ENCODE measurements at regions not wholly inside any gene's neighbourhood (a gene's known extent, or its start where the extent isn't known, plus 50 kb on each side); places are given as distances from the start of the nearest gene placed in this dataset.

DNA sequence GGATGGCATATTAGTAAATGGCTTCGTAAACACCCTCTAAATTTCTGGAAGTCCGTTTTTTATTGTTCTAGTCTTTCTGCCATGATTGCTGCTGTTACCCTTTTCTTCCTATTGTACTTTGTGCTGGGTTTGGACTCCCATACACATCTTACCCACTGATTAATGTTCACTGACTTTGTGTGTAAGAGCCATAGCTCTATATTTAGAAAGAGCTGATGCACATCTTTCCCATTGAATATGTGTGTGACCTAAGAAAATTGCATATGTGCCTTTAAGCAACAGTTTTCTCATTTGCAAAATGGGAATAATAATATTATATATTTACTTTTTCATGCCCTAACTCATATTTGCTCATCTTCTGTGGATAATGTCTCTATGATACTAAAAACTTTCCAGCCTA lies 135.8 kb upstream of the DLX6 start:
- TF ChIP-seq, protein P1, sequence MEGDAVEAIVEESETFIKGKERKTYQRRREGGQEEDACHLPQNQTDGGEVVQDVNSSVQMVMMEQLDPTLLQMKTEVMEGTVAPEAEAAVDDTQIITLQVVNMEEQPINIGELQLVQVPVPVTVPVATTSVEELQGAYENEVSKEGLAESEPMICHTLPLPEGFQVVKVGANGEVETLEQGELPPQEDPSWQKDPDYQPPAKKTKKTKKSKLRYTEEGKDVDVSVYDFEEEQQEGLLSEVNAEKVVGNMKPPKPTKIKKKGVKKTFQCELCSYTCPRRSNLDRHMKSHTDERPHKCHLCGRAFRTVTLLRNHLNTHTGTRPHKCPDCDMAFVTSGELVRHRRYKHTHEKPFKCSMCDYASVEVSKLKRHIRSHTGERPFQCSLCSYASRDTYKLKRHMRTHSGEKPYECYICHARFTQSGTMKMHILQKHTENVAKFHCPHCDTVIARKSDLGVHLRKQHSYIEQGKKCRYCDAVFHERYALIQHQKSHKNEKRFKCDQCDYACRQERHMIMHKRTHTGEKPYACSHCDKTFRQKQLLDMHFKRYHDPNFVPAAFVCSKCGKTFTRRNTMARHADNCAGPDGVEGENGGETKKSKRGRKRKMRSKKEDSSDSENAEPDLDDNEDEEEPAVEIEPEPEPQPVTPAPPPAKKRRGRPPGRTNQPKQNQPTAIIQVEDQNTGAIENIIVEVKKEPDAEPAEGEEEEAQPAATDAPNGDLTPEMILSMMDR (IDR thresholded peaks at IDR 0.05), result no peak
- no peak for TF ChIP-seq EP300 (IDR thresholded peaks at IDR 0.05)
- no peak for TF ChIP-seq POLR2A (IDR thresholded peaks at IDR 0.05)
